SU-DHL-6 (cell line): ENCODE measurements at regions not wholly inside any gene's neighbourhood (a gene's known extent, or its start where the extent isn't known, plus 50 kb on each side); places are given as distances from the start of the nearest gene placed in this dataset.

Source experiments
- H2AFZ ChIP-seq: fragments of 200-600 bp; sonication (generic); 2 replicates; pipeline ENCODE4 v1.6.1; 2014; ENCODE audit warnings: low read depth, mild to moderate bottlenecking, moderate library complexity, mixed read lengths, antibody characterized with exemption, low read length; ENCODE audit not compliant: severe bottlenecking
- H3F3A ChIP-seq: fragments of 200-600 bp; shearing (Covaris generic); 2 replicates; pipeline ENCODE4 v1.6.0; 2016; ENCODE audit warnings: antibody characterized with exemption, mild to moderate bottlenecking; ENCODE audit not compliant: insufficient read depth
- H3K27ac ChIP-seq: fragments of 200-600 bp; sonication (generic); 2 replicates; pipeline ENCODE4 v1.5.1; 2016; ENCODE audit warnings: low read depth, mild to moderate bottlenecking, low read length, moderate library complexity, mixed read lengths
- H3K27me3 ChIP-seq: fragments of 200-600 bp; sonication (generic), shearing (Covaris generic); 2 replicates; pipeline ENCODE4 v1.6.0; 2014; ENCODE audit warnings: mild to moderate bottlenecking, low read length
- H3K36me3 ChIP-seq: fragments of 200-600 bp; sonication (generic); 2 replicates; pipeline ENCODE4 v1.6.1; 2014; ENCODE audit warnings: mild to moderate bottlenecking, low read length, mixed read lengths
- H3K4me2 ChIP-seq: fragments of 300-600, 200-600 bp; shearing (Covaris generic), sonication (generic); 2 replicates; pipeline ENCODE4 v1.6.0; 2014; ENCODE audit warnings: low read length, low read depth, mild to moderate bottlenecking; ENCODE audit not compliant: poor library complexity, severe bottlenecking
- H3K4me3 ChIP-seq: fragments of 200-600 bp; sonication (generic); 2 replicates; pipeline ENCODE4 v1.5.1; 2014; ENCODE audit warnings: antibody characterized with exemption, low read length, mild to moderate bottlenecking, mixed read lengths; ENCODE audit not compliant: insufficient read depth, poor library complexity, severe bottlenecking
- H3K79me2 ChIP-seq: fragments of 200-600 bp; sonication (generic); 2 replicates; pipeline ENCODE4 v1.6.1; 2014; ENCODE audit warnings: mild to moderate bottlenecking, low read length, moderate library complexity; ENCODE audit not compliant: insufficient read depth
- H3K9ac ChIP-seq: fragments of 200-600 bp; sonication (generic); 2 replicates; pipeline ENCODE4 v1.7.0; 2014; ENCODE audit warnings: mild to moderate bottlenecking, low read length
- H3K9me2 ChIP-seq: fragments of 200-600 bp; sonication (generic); replicated peaks from 2 replicates; pipeline ENCODE4 v1.6.1; 2014; ENCODE audit warnings: low read length; ENCODE audit not compliant: insufficient read depth
- H3K9me3 ChIP-seq: fragments of 200-600 bp; sonication (generic); 2 replicates; pipeline ENCODE4 v1.6.1; 2014; ENCODE audit warnings: low read length, mixed read lengths; ENCODE audit not compliant: insufficient read depth
- H4K20me1 ChIP-seq: fragments of 200-600 bp; sonication (generic); 2 replicates; pipeline ENCODE4 v1.6.1; 2014; ENCODE audit warnings: low read depth, mild to moderate bottlenecking, antibody characterized with exemption, low read length, moderate library complexity, mixed read lengths
- CTCF ChIP-seq: fragments of 200-600 bp; sonication (generic); IDR thresholded peaks from one replicate; pipeline ENCODE4 v1.5.1; 2017; ENCODE audit warnings: antibody characterized with exemption, mild to moderate bottlenecking, low read length, moderate library complexity; ENCODE audit not compliant: insufficient read depth, poor library complexity, severe bottlenecking
- EZH2phosphoT487 ChIP-seq: fragments of 200-600 bp; sonication (generic), shearing (Covaris generic); conservative IDR thresholded peaks from 2 replicates; pipeline ENCODE4 v1.6.1; 2018; ENCODE audit warnings: mild to moderate bottlenecking, antibody characterized with exemption, low read length, moderate library complexity, mixed read lengths

- Histone ChIP-seq H3K9ac (no peak overlapping the region), H3K27ac (no peak overlapping the region), H3K4me3 (no peak overlapping the region), H2AFZ (no peak overlapping the region), H3K27me3 (no peaks in the 10 kb centered on the region), H3K9me3 (no peaks in the 10 kb centered on the region), H3K4me2 (no peak overlapping the region), H3F3A (no peaks in the 10 kb centered on the region), H3K79me2 (no peaks in the 10 kb centered on the region), H3K9me2 (no peaks in the 10 kb centered on the region), H3K36me3 (no peaks in the 10 kb centered on the region), H4K20me1 (no peaks in the 10 kb centered on the region)
- TF ChIP-seq CTCF: no peak
- TF ChIP-seq EZH2phosphoT487: no peak
These were observed 71.6 kb upstream of the PSMD7 start for GRCh38 chr16:74224828-74225612.

GRCh38 chr16:74221828-74222227 is 74.8 kb upstream of the PSMD7 start:
- TF ChIP-seq CTCF (no peak), EZH2phosphoT487 (no peak)
- no peak overlapping the region for H3K4me3 ChIP-seq
- H3K9me2 ChIP-seq: no peaks in the 10 kb centered on the region
- no peaks in the 10 kb centered on the region for H3K79me2 ChIP-seq
- H3K4me2 ChIP-seq: no peak overlapping the region
- H2AFZ ChIP-seq: no peak overlapping the region
- H3K9me3 ChIP-seq: no peaks in the 10 kb centered on the region
- H3K27ac ChIP-seq: no peak overlapping the region
- no peak overlapping the region for H3K9ac ChIP-seq
- H3F3A ChIP-seq: no peaks in the 10 kb centered on the region
- H3K27me3 ChIP-seq: no peaks in the 10 kb centered on the region
- H3K36me3 ChIP-seq: no peaks in the 10 kb centered on the region
- H4K20me1 ChIP-seq: no peaks in the 10 kb centered on the region

GRCh38 chr16:74219706-74220105 is 76.9 kb upstream of the PSMD7 start:
- TF ChIP-seq EZH2phosphoT487 (no peak), CTCF (no peak)
- Histone ChIP-seq H4K20me1 (no peaks in the 10 kb centered on the region), H3K27ac (no peak overlapping the region), H2AFZ (no peak overlapping the region), H3F3A (no peaks in the 10 kb centered on the region), H3K9me3 (no peaks in the 10 kb centered on the region), H3K36me3 (no peaks in the 10 kb centered on the region), H3K4me2 (no peak overlapping the region), H3K27me3 (no peaks in the 10 kb centered on the region), H3K79me2 (no peaks in the 10 kb centered on the region), H3K9me2 (no peaks in the 10 kb centered on the region), H3K9ac (no peak overlapping the region), H3K4me3 (no peak overlapping the region)
